Dedifferentiated amniotic fluid mesenchymal stem cell (primary cell): ENCODE measurements at regions not wholly inside any gene's neighbourhood (a gene's known extent, or its start where the extent isn't known, plus 50 kb on each side); places are given as distances from the start of the nearest gene placed in this dataset.
A peak's percentile ranks its signal among the peaks of the same experiment; 100 is the strongest.

ENCODE experiments used
- DNase-seq: peaks from one replicate; pipeline ENCODE4 v3.0.0-alpha.2; 2016; ENCODE audit errors: extremely low spot score

DNA sequence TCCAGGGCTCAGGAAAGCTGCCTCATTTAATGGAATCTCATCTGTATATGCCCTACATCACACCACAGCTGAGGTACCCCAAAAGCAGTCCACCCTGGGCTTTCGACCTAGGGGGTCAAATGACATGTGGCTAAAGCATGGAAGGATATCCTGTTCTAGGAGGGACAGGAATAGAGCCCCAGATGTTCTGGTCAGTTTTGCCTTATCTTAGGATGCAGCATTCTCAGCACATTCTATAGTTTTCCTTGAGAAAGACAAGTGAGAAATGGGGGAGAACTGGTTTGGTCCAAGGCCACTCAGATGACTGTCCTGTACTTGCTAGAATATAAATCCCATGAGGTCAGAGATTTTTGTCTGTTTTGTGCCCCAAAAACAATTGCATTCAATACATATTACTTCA lies 688.0 kb upstream of the ZEB2 start:
- DNase-seq = no peak

DNA sequence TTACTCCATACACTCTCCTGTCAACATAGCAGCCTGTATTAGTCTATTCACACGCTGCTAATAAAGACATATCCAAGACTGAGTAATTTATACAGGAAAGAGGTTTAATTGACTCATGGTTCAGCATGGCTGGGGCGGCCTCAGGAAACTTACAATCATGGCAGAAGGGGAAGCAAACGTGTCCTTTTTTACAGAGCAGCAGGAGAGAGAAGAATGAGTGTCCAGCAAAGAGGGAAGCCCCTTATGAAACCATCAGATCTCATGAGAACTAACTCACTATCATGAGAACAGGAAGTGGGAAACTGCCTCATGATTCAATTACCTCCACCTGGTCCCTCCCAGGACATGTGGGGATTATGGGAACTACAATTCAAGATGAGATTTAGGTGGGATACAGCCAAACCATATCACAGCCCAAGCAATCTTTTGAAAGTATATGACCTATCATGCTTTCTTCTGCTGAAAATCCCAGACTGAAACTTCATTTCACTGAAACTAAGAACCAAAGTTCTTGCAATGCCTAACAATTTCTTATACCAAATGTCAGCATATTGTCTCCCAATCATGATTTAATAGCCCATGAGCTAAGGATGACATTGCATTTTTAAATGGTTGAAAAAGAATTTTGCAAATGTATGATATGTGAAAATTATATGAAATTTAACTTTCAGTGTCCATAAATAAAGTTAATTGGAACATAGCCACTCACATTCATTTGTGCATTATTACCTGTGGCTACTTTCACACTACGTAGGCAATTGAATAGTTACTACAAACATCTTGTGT lies 686.8 kb upstream of the ZEB2 start:
- DNase-seq = no peak

DNA sequence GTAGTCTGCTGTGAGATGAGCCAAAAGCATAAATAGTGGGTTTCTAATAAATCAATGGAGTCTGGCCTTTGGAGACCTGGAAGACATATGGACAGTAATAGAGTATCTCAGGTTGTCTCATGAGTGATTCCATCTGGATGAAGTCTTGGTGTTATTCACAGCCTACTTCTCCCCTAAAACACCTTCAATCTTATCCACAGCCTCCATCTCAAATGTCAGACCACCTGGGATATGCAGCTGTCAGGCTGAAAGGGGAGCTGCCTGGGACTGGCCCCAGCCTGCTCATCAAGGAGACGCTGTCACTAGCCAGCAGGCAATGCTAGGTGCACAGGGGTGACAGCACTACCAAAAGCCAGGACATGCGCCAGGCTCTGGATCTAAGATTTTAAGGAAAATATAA lies 684.0 kb upstream of the ZEB2 start:
- DNase-seq = no peak

DNA sequence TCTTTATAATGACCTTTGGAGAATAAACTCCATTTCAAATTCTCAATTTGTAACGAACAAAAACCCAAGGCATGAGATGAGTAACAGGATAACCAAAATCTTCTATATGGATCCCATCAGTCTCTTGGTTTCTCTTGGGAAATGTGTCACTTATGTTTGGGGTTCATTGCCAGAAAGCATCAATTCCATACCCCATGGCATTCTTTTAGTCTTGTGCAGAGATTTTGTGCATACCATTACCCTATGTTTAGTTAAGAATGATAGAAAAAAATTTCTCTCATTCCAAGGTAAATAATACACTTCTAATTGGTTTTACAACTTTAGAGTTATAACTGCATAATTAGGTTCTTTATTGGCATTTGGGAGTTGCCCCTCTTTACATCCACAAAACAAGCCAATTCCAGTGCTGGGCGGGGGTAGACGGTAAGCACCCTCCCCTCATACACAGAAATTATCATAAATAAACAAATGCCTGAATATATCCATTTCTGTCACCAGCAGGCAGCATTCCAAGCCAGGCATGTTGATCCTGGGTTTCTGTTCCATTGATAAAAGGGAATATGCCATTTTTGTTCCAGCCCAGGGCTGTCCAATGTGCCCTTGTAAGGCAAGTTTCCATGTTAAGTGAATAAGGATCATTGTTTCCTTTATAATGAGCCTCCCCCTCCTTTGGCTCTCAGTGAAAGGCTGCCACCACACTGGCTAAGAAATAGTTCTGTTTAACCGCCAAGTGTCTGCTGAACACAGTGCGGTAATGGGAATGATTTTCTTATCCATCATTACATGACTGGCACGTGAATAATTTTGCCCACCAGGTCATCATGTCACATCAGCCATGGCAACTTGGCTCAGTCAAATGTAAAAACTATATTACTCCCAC lies 680.1 kb upstream of the ZEB2 start:
- DNase-seq = no peak

DNA sequence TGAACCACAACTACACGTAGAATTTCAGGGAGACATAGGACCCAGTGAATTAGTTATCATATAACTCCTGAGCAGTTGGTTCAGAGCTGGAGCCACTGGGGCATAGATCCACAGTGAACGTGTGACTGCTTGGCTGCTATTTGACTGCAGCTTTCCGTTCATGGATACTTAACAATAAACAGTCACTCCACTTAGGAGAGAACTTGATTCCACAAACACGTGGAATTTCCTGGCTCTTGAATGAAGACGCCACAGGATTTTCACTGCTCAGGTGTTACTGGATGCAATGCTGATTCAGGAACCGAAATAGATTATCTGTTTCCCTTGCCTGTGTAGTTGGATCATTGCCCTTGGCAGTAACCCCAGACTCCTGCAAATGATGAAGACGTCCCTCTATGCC lies 679.1 kb upstream of the ZEB2 start:
- DNase-seq = no peak

DNA sequence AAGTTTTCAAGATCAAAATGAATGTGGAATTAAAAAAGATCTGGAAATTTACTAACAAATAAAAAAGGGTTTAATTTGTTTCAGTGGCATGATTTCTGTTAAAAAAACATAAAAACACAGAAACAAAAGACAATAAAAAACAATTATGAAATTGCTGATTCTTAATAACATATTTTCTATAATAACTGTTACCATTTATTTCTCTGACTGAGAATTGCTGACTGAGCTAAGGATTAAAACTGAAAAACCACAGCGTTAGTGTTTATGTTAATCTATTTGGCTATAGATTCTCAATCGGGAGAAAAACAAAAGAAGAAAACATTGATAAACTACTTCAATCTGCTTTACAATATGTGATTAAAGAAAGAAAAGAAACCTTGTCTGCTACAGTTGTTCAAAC lies 678.6 kb upstream of the ZEB2 start:
- DNase-seq = no peak

DNA sequence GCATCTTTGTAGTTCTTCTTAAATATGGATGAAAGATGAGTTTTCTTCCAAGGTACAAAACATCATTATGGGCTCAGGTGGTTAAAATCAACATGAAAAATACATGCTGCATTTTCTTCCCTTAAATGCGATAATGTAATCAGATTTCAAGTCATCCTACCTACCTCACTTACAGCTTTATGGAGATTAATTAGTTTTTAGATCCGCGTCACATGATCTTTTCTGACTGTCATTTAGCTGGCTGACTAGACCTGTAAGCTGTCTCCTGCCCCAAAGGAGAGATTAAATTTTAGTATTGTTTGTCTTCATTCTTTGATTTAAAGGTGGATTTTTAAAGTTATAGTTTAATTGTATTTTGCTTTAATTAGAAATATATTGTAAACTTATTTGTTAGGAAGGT lies 678.0 kb upstream of the ZEB2 start:
- DNase-seq = no peak

DNA sequence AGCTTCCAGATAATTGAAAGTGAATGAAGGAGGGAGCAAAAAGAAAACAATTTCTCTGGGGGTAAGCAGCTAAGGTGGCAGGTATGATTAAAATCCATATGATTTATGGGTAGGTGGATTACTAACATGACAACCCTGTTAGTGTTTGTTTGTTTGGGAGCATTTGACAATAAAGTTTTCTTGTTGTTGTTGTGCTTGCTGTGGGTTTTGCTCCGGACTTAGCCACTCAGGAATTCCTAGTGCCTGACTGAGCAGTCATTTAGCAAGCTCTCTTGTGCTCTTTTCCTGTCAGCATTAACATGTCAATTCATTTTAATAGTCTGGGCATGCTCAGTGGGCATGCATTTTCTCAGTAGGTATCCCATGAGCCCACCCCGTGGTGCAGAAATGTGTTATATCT lies 674.8 kb upstream of the ZEB2 start:
- no peak for DNase-seq

DNA sequence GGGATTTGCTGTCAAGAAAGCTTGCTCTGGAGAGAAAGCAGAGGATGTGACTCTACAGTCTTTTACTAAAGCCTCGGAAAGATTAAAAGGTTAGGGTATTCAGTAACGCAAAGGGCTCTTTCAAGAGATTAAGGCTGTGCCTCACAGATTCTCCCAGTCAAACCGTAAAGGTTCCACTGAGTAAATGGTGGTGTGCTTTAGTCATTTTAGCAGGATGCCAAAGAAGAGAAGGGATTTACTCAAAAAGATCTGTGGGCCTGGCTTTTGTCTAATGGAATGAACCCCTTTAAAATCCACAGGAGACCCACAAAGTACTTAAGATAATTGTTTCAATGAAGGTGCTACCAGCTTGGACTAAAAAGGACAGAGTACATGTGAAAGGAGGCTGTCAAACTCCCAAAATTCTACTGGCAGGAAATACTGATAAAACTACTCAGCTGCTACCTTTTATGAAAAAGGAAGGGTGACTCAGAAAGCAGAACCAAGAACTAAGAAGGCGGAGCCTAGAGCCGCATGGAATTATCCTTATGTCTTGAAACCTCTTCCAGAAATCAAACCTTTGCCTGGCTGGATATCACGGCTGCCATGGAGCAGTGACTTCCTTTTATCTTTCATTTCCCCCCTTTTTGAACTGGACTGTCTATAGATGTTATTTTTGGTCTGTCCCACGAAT lies 670.2 kb upstream of the ZEB2 start:
- no peak for DNase-seq

DNA sequence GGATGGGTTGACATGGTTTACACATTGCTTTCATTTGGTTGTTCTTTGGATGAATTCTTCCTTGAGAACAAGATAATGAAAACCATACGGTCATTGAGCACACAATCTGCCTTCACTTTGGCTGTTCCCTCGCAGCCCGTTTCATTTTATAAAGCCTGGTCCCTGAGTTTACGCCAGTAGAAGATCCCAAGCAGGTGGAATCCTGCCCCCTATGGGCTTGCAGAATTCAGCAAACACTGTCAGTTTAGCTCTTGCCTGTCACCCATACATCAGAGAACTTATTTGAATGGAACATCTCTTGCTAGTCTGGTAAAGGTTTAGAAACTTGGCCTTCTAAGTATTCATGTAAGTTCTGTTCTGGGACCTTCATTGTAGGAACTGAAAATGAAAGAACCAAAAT lies 666.4 kb upstream of the ZEB2 start:
- DNase-seq = no peak

DNA sequence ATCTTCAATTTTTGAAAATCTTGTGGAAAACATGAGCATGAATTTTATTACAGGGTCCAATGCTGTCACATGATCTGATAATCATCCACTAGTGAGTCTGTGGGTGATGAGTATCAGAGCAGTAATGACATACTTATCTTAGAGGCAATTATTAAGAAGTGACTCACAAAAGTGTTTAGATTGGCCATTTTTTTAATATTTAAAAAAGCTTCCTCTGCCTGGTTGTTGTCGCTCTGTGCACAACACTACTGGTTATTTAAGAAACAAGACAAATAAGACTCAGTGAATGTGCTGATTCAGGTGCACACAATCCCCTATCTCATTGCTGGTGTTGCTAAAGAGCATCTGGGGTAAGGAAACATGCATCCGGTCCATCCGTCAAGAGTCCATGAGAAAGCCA lies 665.8 kb upstream of the ZEB2 start:
- no peak for DNase-seq

DNA sequence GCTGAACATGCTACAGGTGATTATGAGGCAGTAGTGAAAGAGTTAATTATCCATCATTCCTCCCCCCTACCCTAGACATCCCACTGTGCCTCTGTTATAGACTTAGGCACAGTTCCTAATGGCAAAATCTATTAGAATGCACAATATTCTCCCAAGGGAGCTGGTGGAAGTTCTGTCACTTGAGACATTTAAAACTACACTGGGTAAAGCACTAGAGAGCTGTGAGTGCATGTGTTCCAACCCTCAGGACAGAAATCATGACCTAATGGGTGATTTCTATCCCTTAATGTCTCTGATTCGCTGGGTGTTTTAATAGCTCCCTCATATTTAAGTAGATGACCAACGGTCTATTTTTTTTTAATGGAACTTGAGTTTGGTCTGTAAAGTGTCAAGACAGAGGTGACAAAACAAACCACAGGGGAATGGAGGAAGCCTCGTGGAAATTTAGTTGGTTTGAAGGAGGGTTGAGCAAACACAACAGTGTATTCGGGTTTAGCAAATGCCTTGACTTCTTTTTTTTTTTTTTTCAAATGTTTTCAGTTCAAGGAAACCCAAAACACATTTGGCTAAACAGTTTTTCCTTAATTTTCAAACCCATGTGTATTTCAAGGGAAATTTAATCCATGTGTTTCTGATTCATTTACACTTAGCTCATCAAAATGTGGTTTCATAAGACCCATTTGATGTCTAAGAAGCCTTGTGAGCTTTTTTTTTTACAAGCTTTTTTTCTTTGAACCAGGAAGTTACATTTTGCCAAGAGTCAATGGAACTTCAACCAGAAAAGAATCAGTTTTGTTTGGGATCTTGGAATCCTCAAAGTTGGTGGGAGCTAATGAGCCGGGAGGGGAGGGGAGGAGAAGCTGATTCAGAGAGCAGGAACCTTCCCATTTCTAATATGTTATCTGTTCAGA lies 665.1 kb upstream of the ZEB2 start:
- no peak for DNase-seq

DNA sequence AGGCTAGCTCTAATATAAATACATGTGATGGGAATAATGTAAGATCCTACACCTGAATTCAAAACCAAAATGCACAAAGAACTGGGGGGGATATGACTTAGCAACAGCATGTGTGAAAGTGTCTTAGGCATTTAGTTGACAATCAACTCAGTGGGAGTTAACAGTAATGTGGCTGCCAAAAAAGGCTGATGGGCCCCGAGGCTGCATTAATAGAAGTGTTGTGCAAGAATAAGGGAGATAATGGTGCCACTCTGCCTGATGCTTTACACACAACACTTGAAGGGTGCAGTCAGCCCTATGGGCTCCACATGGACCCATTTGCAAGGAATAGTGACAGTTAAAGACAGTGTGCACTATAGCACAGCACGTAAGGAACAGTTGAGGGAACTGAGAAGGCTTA lies 649.4 kb upstream of the ZEB2 start:
- no peak for DNase-seq

DNA sequence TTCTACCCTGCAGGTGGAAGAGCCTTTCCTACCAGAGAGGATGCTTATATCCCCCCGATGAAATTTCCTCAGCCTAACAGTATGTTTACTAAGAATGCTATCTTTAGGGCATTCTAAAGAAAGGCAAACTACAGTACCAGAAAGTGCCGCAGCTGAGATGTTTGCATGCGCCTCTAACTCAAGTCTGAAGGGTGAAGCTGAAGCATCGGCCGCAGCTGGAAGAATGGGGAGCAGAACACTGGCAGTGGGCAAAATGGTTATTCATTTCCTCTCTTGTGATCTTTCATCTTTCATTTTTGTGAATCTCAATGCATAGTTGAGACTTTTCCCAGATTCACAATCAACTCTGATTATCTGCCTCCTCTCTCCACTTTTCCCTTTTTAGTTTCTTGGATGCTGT lies 648.2 kb upstream of the ZEB2 start:
- no peak for DNase-seq

DNA sequence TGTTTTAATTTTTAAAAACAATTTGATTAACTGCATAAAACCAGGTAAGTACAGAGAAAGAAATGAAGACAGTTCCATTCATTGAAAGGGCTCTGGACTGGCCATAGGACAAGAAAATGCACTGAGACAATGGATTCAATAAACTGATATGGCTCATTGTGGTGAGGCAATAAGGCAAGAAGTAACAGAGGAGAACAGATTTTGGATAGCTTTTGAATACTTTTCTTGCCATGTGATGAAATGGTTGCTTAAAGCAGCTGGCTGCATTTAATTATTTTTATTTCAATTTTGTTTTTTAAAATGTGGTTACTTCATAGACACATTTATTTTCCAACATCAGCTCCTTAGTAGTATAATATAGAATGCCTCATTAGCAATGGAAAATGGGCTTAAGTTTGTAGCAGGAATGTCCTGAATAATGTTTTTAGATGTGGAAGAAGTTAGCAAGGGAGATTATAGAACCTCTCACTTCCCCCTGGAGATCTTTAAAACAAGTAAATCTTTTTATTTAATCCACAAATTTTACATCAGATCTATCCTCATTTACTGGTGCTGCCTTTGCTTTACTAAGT lies 646.9 kb upstream of the ZEB2 start:
- peak; percentile 27 for DNase-seq

DNA sequence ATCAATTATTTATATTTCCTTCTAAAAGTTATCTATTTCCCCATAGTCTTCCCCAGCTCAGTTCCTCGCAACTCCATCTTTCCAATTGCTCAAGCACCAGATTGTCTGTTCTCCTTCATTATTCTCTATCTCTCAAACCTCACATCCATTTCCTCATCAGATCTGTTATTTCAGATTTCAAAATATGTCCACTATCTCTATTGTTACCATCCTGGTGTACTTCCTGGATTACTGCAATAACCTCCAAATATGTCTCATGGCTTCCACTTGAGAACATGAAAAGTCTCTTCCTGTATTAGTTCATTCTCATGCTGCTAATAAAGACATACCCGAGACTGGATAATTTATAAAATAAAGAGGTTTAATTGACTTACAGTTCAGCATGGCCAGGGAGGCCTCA lies 641.7 kb upstream of the ZEB2 start:
- no peak for DNase-seq

DNA sequence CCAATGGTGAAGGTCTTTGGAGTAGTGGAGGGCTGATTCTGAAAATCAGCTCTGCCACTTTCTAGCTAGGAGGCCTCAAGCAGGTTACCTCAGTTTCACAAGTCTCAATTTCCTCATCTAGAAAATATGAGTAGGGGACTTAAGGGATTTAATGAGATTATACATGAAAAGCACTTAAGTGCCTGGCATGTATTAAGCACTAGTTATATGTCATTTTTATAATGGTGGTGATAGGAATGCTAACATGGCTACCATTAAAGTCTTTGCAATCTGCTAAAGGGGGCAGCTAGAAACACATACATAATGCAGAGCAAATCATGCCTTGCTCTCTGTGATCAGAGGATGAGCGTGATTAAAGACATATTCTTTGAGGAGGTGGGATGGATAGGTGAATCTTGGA lies 640.9 kb upstream of the ZEB2 start:
- DNase-seq = no peak

DNA sequence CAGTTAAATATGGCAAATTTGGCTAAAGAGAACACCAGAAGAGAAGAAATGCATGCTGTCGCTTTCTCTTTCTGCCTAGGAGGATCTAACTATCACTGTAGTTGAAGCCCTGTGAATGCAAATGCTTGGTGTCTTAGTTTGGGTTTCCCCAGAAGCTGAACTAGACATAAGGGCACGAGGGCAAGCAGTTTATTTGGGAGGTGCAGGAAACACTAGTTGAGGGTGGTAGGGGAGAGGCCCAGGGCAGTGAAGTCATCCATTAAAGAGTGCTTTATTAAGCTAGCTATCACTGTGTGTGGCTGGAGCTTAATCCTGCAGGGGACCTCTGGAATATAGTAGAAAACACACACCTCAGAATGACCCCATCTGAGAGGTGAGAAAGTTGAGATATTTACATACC lies 639.8 kb upstream of the ZEB2 start:
- DNase-seq = no peak

DNA sequence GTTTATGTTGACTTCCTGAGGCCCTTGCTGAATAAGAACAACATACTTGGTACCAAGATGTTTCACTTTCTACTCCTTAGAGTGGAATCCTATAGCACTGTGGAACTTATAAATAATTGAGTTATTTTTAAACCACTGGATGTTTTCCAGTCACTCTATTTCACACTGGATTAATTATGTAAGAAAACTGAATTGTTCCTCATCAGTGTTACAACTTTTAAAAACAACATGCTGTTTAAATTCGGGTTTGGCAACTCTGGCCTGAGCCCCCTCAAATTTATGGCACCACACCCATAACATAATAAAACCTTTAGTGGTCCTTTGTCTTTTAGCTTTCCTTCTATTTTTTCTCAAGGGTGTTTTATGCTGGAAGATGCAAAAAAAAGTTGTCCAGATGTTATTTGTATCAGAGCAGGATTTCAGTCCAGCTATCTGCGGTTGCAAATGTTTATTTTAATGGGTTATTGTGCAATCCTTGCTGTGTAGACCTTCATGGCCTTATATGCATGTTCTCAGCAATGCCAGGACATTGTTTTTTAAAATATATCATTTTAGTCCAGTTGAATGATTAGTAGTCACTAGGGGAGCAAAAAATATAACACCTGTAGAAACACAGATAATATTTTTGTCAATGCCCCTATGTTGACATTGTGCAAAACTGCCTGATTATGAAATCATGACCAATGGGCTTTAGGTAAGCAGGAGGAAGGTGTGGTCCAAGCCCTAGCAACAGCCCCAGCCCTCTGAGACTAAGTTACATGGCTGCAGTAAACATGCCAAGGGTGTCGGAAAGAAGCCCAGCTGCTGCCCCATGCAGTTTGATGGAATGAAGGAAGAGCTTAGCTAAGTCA lies 638.0 kb upstream of the ZEB2 start:
- DNase-seq = peak; percentile 90

DNA sequence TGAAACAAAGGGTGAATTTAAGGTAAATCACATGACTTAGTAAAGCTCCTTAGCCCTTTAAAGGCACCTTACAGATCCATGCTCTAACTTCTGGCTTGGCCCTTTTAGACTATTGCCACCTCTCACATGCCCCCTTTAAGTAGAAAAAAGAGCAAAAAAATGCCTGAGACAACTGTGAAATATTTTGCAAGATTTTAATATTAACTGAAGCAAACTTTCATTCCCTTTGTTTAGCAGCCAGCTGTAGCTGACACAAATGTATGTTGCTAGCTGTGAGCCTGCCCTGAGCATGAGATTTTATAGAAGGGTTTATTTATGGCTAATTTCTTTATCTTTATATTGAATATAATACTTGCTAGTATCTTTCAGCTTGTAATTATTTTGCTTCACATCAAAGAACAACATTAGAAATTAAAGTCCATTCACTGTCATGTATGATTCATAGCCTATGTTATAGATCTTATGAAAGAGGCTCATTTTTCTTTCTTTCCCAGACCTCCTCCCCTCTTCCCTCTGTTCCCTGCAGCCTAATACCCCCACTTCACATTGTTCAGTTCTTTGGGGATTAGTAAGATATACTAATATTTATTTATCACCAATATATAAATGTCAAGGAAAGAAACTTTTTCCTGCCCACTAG lies 637.2 kb upstream of the ZEB2 start:
- DNase-seq = no peak
